WTC11 (cell line): ENCODE measurements at regions not wholly inside any gene's neighbourhood (a gene's known extent, or its start where the extent isn't known, plus 50 kb on each side); places are given as distances from the start of the nearest gene placed in this dataset.

ENCODE experiments used
- ATAC-seq: fragments of 200-7000 bp; cut with Tn5 transposase; 2 replicates; pipeline ENCODE4 v1.10.0; 2021; ENCODE audit warnings: mild to moderate bottlenecking, moderate library complexity
- CTCF ChIA-PET: fragments of 300-600 bp; sonication (Branson Sonifier 250); formaldehyde crosslinking; loops from one replicate; lab custom pipeline; 2021; ENCODE audit warnings: antibody characterized with exemption; lab: Charles Lee
- POLR2A ChIA-PET: fragments of 350-600 bp; sonication (Branson Sonifier 250); formaldehyde crosslinking; loops from one replicate; lab custom pipeline; 2021; ENCODE audit warnings: antibody characterized with exemption; lab: Charles Lee
- DNase-seq: peaks from one replicate; pipeline ENCODE4 v3.0.0; 2021; ENCODE audit warnings: low spot score
- H3K27ac Mint-ChIP-seq: 2 replicates; pipeline ENCODE4 v1.8.0; 2021; ENCODE audit warnings: mixed read lengths
- H3K27me3 Mint-ChIP-seq: 2 replicates; pipeline ENCODE4 v1.8.0; 2021; ENCODE audit warnings: low read depth, mild to moderate bottlenecking, moderate library complexity, mixed read lengths
- H3K36me3 Mint-ChIP-seq: 2 replicates; pipeline ENCODE4 v1.8.0; 2021; ENCODE audit warnings: mixed read lengths
- H3K4me1 Mint-ChIP-seq: 2 replicates; pipeline ENCODE4 v1.8.0; 2022; ENCODE audit warnings: mixed read lengths
- H3K4me3 Mint-ChIP-seq: 2 replicates; pipeline ENCODE4 v1.8.0; 2021; ENCODE audit warnings: mild to moderate bottlenecking, moderate library complexity, mixed read lengths
- H3K9me3 Mint-ChIP-seq: 2 replicates; pipeline ENCODE4 v1.8.0; 2021; ENCODE audit warnings: mixed read lengths
- ATF1 ChIP-seq: sonication (generic); formaldehyde crosslinking; IDR thresholded peaks from 2 replicates; pipeline ENCODE4 v1.8.1; 2023; ENCODE audit warnings: mild to moderate bottlenecking, moderate library complexity, missing genetic modification reagents
- CDX4 ChIP-seq: fragments of 250-450 bp; sonication (Bioruptor Pico); IDR thresholded peaks from 2 replicates; pipeline ENCODE4 v1.9.0; 2021; ENCODE audit warnings: moderate library complexity, mild to moderate bottlenecking, inconsistent platforms, borderline replicate concordance
- CREM ChIP-seq: sonication (generic); formaldehyde crosslinking; IDR thresholded peaks from 2 replicates; pipeline ENCODE4 v1.8.1; 2022; ENCODE audit warnings: mild to moderate bottlenecking, missing genetic modification reagents, moderate library complexity
- ELF4 ChIP-seq: sonication (generic); formaldehyde crosslinking; IDR thresholded peaks from 2 replicates; pipeline ENCODE4 v1.8.1; 2022; ENCODE audit warnings: low read depth, mild to moderate bottlenecking, moderate library complexity, missing genetic modification reagents
- ERG ChIP-seq: fragments of 250-450 bp; sonication (Bioruptor Pico); IDR thresholded peaks from 2 replicates; pipeline ENCODE4 v1.8.0; 2021; ENCODE audit warnings: mild to moderate bottlenecking
- ESRRA ChIP-seq: sonication (generic); formaldehyde crosslinking; IDR thresholded peaks from 2 replicates; pipeline ENCODE4 v1.8.1; 2022; ENCODE audit warnings: mild to moderate bottlenecking, missing genetic modification reagents, borderline replicate concordance
- ETV6 ChIP-seq: sonication (generic); formaldehyde crosslinking; IDR thresholded peaks from 2 replicates; pipeline ENCODE4 v1.8.1; 2022; ENCODE audit warnings: mild to moderate bottlenecking, missing genetic modification reagents
- GTF2I ChIP-seq: fragments of 250-450 bp; sonication (Bioruptor Pico); conservative IDR thresholded peaks from 2 replicates; pipeline ENCODE4 v1.4.0; 2021; ENCODE audit warnings: mild to moderate bottlenecking
- HMGA2 ChIP-seq: fragments of 250-450 bp; sonication (Bioruptor Pico); IDR thresholded peaks from 2 replicates; pipeline ENCODE4 v1.4.0; 2021; ENCODE audit warnings: mild to moderate bottlenecking, moderate library complexity
- IRF2 ChIP-seq: sonication (generic); formaldehyde crosslinking; IDR thresholded peaks from 2 replicates; pipeline ENCODE4 v1.8.0; 2022; ENCODE audit warnings: low read depth, missing genetic modification reagents, borderline replicate concordance
- KAT7 ChIP-seq: sonication (generic); formaldehyde crosslinking; IDR thresholded peaks from 2 replicates; pipeline ENCODE4 v1.8.1; 2023; ENCODE audit warnings: missing genetic modification reagents, mild to moderate bottlenecking, borderline replicate concordance
- NFYB ChIP-seq: sonication (generic); formaldehyde crosslinking; conservative IDR thresholded peaks from 2 replicates; pipeline ENCODE4 v1.8.0; 2022; ENCODE audit warnings: low read depth, missing genetic modification reagents
- SOX15 ChIP-seq: fragments of 250-450 bp; sonication (Bioruptor Pico); IDR thresholded peaks from 2 replicates; pipeline ENCODE4 v1.9.0; 2021; ENCODE audit warnings: mild to moderate bottlenecking
- STAT6 ChIP-seq: sonication (generic); formaldehyde crosslinking; conservative IDR thresholded peaks from 2 replicates; pipeline ENCODE4 v1.8.1; 2023; ENCODE audit warnings: mild to moderate bottlenecking, low read depth, missing genetic modification reagents, moderate library complexity
- TEAD1 ChIP-seq: sonication (generic); formaldehyde crosslinking; IDR thresholded peaks from 2 replicates; pipeline ENCODE4 v1.8.0; 2022; ENCODE audit warnings: mild to moderate bottlenecking, missing genetic modification reagents
- TP53 ChIP-seq: sonication (generic); formaldehyde crosslinking; IDR thresholded peaks from 2 replicates; pipeline ENCODE4 v1.8.1; 2023; ENCODE audit warnings: mild to moderate bottlenecking, missing genetic modification reagents
- ZNF138 ChIP-seq: sonication (generic); formaldehyde crosslinking; conservative IDR thresholded peaks from 2 replicates; pipeline ENCODE4 v1.8.1; 2022; ENCODE audit warnings: mild to moderate bottlenecking, moderate library complexity, missing genetic modification reagents
- ZNF219 ChIP-seq: sonication (generic); formaldehyde crosslinking; IDR thresholded peaks from 2 replicates; pipeline ENCODE4 v1.8.0; 2023; ENCODE audit warnings: missing genetic modification reagents, mild to moderate bottlenecking, borderline replicate concordance
- ZNF232 ChIP-seq: sonication (generic); formaldehyde crosslinking; IDR thresholded peaks from 2 replicates; pipeline ENCODE4 v1.8.0; 2022; ENCODE audit warnings: mild to moderate bottlenecking, missing genetic modification reagents
- ZNF416 ChIP-seq: fragments of 250-450 bp; sonication (Bioruptor Pico); IDR thresholded peaks from 2 replicates; pipeline ENCODE4 v1.9.0; 2021; ENCODE audit warnings: mild to moderate bottlenecking, inconsistent platforms
- ZNF512 ChIP-seq: sonication (generic); formaldehyde crosslinking; IDR thresholded peaks from 2 replicates; pipeline ENCODE4 v1.8.1; 2022; ENCODE audit warnings: missing genetic modification reagents, borderline replicate concordance
- ZNF671 ChIP-seq: fragments of 250-450 bp; sonication (Bioruptor Pico); IDR thresholded peaks from 2 replicates; pipeline ENCODE4 v1.8.0; 2021; ENCODE audit warnings: mild to moderate bottlenecking

GRCh38 chr20:20856956-20857355 lies 144.5 kb upstream of the RALGAPA2 start:
- peaks cover 4% of the 10 kb centered on the region for H3K27me3 Mint-ChIP-seq
- no peak overlapping the region for H3K4me3 Mint-ChIP-seq
- no peak for DNase-seq
- ChIA-PET CTCF (interaction anchor here (1.8 kb wide), 1 partner anchor 192 kb away, joined by 7 read pairs; no protein-coding TSS in a partner anchor), POLR2A (no interaction called here)
- H3K36me3 Mint-ChIP-seq = peaks cover 11% of the 10 kb centered on the region
- peaks cover 17% of the 10 kb centered on the region for H3K9me3 Mint-ChIP-seq
- no peak for ATAC-seq
- peaks cover 4% of the 10 kb centered on the region for H3K4me1 Mint-ChIP-seq
- no peak overlapping the region for H3K27ac Mint-ChIP-seq
- TF ChIP-seq NFYB (CRISPR knock-in tag) = no peak
- no peak for TF ChIP-seq TP53
- TF ChIP-seq ESRRA (CRISPR knock-in tag) = no peak
- no peak for TF ChIP-seq ZNF416 (CRISPR knock-in tag)
- TF ChIP-seq, all 79 proteins: peak for 0

- H3K36me3 Mint-ChIP-seq = peaks cover 11% of the 10 kb centered on the region
- DNase-seq (no peak), ATAC-seq (no peak)
- ChIA-PET POLR2A (no interaction called here), CTCF (interaction anchor here (1.8 kb wide), 1 partner anchor 193 kb away, joined by 7 read pairs; no protein-coding TSS in a partner anchor)
- no peak overlapping the region for H3K4me3 Mint-ChIP-seq
- TF ChIP-seq ZNF219 (CRISPR knock-in tag) (no peak), HMGA2 (CRISPR knock-in tag) (no peak), ATF1 (CRISPR knock-in tag) (no peak), ETV6 (no peak), KAT7 (CRISPR knock-in tag) (no peak), ZNF671 (no peak), CDX4 (CRISPR knock-in tag) (no peak), ELF4 (CRISPR knock-in tag) (no peak), ZNF138 (no peak), ESRRA (CRISPR knock-in tag) (no peak), IRF2 (CRISPR knock-in tag) (no peak), ZNF512 (no peak), SOX15 (CRISPR knock-in tag) (no peak), CREM (no peak), ZNF232 (CRISPR knock-in tag) (no peak), ERG (CRISPR knock-in tag) (no peak), GTF2I (CRISPR knock-in tag) (no peak), STAT6 (CRISPR knock-in tag) (no peak), TEAD1 (CRISPR knock-in tag) (no peak)
- H3K4me1 Mint-ChIP-seq = peaks cover 4% of the 10 kb centered on the region
- peaks cover 17% of the 10 kb centered on the region for H3K9me3 Mint-ChIP-seq
- H3K27ac Mint-ChIP-seq = no peak overlapping the region
- peaks cover 4% of the 10 kb centered on the region for H3K27me3 Mint-ChIP-seq
These were observed 143.9 kb upstream of the RALGAPA2 start for GRCh38 chr20:20856306-20856705.
